HT-29 (cell line): ENCODE measurements at regions not wholly inside any gene's neighbourhood (a gene's known extent, or its start where the extent isn't known, plus 50 kb on each side); places are given as distances from the start of the nearest gene placed in this dataset.

Experiments used
- DNase-seq: peaks from one replicate; pipeline ENCODE4 v3.0.0-alpha.2; 2015; ENCODE audit warnings: low spot score

GRCh38 chr9:71183251-71183650 is 61.8 kb upstream of the TRPM3 start:
- no peak for DNase-seq

GRCh38 chr9:71179183-71179582 is 57.8 kb upstream of the TRPM3 start:
- no peak for DNase-seq

- no peak for DNase-seq
Observed at GRCh38 chr9:71177901-71178300, 56.5 kb upstream of the TRPM3 start.

GRCh38 chr9:71171517-71171916 is 50.1 kb upstream of the TRPM3 start:
- DNase-seq: no peak
